ENCODE measurements at regions not wholly inside any gene's neighbourhood (a gene's known extent, or its start where the extent isn't known, plus 50 kb on each side); places are given as distances from the start of the nearest gene placed in this dataset.
A peak's percentile ranks its signal among the peaks of the same experiment; 100 is the strongest.

GRCh38 chr10:44295644-44296241 is 89.2 kb downstream of the CXCL12 start:
- H3K4me3 ChIP-seq (ENCODE audit: low read depth, low read length): no peak overlapping the region
- in situ Hi-C loops (cut with HindIII; ENCODE audit: low sequenced_read_pairs): no loop called here
- TF ChIP-seq, protein P1, sequence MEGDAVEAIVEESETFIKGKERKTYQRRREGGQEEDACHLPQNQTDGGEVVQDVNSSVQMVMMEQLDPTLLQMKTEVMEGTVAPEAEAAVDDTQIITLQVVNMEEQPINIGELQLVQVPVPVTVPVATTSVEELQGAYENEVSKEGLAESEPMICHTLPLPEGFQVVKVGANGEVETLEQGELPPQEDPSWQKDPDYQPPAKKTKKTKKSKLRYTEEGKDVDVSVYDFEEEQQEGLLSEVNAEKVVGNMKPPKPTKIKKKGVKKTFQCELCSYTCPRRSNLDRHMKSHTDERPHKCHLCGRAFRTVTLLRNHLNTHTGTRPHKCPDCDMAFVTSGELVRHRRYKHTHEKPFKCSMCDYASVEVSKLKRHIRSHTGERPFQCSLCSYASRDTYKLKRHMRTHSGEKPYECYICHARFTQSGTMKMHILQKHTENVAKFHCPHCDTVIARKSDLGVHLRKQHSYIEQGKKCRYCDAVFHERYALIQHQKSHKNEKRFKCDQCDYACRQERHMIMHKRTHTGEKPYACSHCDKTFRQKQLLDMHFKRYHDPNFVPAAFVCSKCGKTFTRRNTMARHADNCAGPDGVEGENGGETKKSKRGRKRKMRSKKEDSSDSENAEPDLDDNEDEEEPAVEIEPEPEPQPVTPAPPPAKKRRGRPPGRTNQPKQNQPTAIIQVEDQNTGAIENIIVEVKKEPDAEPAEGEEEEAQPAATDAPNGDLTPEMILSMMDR (IDR thresholded peaks at IDR 0.05; ENCODE audit: low read depth, low read length): no peak
- DNase-seq (ENCODE audit: low read depth, low spot score): peak; percentile 38

DNA sequence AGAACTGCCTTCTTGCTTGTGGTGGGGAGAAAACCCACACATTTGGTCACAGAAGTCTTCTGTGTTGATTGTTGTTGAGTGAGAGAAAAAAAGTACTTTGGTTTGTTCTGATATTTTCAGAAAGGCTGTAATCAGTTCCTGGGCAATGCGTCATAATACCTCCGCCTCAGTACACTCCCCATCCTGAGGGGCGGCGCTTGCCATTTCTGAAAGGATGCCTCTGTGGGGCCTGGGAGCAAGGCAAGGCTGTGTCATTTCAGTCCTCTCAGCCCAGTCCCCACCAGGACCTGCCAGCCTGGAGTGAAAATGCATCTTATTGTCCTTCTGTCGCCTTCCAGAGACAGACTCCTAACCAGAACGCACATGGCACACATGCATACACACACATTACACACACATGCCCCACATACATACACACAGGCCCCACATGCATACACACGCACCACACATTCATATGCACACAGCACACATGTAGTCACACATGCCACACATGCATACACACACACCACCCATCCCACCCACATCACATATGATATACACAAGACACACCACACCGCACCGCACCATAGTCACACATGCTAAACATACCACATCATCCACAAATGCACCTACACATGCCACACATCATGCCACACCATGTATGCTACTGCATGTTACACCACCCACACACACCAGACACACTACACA is 90.0 kb downstream of the CXCL12 start:
- in situ Hi-C loops (cut with HindIII; ENCODE audit: low sequenced_read_pairs): no loop called here
- TF ChIP-seq, protein P1 (IDR thresholded peaks at IDR 0.05; ENCODE audit: low read depth, low read length): no peak
- no peak for DNase-seq (ENCODE audit: low read depth, low spot score)

DNA sequence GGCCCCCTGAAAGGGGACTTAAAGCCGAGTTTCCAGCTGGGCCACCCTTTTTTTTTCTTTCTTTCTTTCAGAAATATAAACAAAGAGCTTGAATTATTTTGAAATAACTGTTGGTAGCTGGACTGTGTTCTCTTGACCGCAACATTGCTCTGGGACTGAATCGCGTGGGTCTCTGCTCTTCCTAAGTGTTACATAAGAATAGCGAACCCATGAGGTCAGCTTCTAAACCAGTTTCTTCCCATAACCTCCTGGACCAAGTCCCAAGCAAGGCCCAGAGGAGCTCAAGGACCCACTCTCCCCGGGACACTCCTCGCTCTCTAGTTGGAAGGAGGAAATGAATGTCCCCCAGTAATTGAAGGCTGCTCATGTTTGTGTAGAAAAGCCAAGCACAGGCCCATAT is 91.1 kb downstream of the CXCL12 start:
- no peak overlapping the region for H3K4me3 ChIP-seq (ENCODE audit: low read depth, low read length)
- in situ Hi-C loops (cut with HindIII; ENCODE audit: low sequenced_read_pairs): no loop called here
- peak; percentile 27 for DNase-seq (ENCODE audit: low read depth, low spot score)
- TF ChIP-seq, protein P1 (IDR thresholded peaks at IDR 0.05; ENCODE audit: low read depth, low read length): no peak

More for the DNA sequence above, 90.0 kb downstream of the CXCL12 start:
- no peak overlapping the region for H3K4me3 ChIP-seq (ENCODE audit: low read depth, low read length)

DNA sequence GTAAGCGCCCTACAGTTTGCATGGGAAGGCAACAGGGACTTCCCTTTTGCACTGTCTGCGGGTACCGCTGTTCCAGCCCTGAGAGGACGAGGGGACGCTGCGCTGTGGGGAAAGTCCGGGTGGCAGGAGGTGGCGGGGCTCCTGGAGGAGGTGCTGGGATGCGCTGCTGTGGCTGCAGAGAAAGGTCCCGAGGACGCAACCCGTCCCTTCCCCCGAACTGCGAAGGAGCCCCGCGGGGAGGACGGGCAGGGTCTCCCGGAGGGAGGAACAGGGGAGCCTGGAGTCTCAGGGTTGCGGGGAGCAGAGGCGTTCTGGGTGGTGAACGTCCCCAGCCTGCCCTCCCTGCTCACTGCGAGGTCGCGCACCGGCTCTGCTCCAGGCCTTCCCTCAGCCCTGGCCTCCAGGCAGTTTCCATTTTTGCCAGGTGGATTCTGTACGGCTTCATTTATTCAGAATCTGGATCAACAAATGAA is 91.6 kb downstream of the CXCL12 start:
- TF ChIP-seq, protein P1 (IDR thresholded peaks at IDR 0.05; ENCODE audit: low read depth, low read length): no peak
- in situ Hi-C loops (cut with HindIII; ENCODE audit: low sequenced_read_pairs): no loop called here
- no peak for DNase-seq (ENCODE audit: low read depth, low spot score)
- H3K4me3 ChIP-seq (ENCODE audit: low read depth, low read length): no peak overlapping the region

DNA sequence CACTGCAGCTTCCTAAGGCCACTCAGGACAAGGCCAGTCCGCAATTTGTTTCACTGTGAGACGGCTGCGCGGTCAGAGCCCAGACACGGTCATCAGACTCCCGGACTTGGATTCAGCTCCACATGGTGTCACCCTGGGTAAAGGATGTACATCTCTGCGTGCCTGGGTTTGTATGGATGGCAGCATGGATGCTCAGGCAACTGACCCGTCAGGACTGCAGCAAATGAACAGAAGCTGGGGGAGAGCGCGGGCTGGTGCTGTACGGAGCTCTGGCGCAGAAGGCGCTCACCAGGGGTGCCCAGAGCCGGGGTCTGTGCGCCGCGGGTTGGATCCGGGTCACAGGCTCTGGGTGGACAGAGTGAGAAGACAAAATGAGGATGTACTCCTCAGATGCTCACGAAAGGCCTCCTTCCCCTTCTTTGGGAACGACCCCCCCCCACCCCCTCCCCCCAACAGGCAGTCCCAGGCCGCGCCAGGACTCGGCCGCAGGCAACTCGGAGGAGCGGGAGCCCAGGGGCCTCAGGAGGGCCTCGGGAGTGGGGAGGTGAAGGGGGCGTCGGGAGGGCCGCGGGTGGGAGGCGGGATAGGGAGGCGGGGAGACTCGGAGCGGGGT is 92.4 kb downstream of the CXCL12 start:
- in situ Hi-C loops (cut with HindIII; ENCODE audit: low sequenced_read_pairs): no loop called here
- DNase-seq (ENCODE audit: low read depth, low spot score): no peak
- H3K4me3 ChIP-seq (ENCODE audit: low read depth, low read length): no peak overlapping the region
- TF ChIP-seq, protein P1 (IDR thresholded peaks at IDR 0.05; ENCODE audit: low read depth, low read length): no peak

DNA sequence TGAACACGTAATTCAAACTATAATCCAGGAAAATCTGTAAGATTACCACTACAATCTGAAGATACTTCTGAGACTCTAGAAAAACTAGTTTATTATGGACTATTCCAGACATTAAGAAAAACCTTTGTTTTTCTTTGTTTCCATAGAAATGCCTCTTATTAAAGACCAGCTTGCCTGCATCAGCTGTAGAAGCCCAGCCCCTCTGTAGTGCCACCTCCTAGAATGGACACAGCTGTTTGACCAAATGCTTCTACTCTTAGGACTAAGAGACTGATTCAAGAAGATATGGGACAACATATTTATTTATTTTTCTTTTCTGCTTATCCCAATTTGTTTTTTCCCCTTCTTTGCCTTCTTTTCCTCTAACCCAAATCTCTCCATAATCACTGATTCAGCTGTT is 93.8 kb downstream of the CXCL12 start:
- in situ Hi-C loops (cut with HindIII; ENCODE audit: low sequenced_read_pairs): no loop called here
- TF ChIP-seq, protein P1 (IDR thresholded peaks at IDR 0.05; ENCODE audit: low read depth, low read length): no peak
- DNase-seq (ENCODE audit: low read depth, low spot score): no peak
- H3K4me3 ChIP-seq (ENCODE audit: low read depth, low read length): no peak overlapping the region
